Thyroid gland (tissue), 4 donors: ENCODE measurements at regions not wholly inside any gene's neighbourhood (a gene's known extent, or its start where the extent isn't known, plus 50 kb on each side); places are given as distances from the start of the nearest gene placed in this dataset.
"Not testable (repeated sequence)": the region's sequence is repeated elsewhere in the genome, so short reads cannot be mapped to it uniquely, and the experiment has no call there.

Source experiments
- POLR2A ChIP-seq, 2 donors: fragments of 450-650 bp; IDR thresholded peaks; one replicate each; pipeline ENCODE4 v1.6.1; 2017; ENCODE audit warnings: antibody characterized with exemption in 2 of 2, mild to moderate bottlenecking in 2 of 2, moderate library complexity in 1 of 2
- TF ChIP-seq, protein P1 (sequence below), 6 experiments: fragments of 200-600 bp in 3 of 6; fragments of 450-650 bp in 3 of 6; sonication (generic) in 3 of 6; IDR thresholded peaks; one replicate each; pipeline ENCODE4 v1.5.1; 2016 to 2019; ENCODE audit warnings: antibody characterized with exemption in 6 of 6, mild to moderate bottlenecking in 2 of 6, inconsistent platforms in 1 of 6, moderate library complexity in 1 of 6

GRCh38 chr2:34677591-34677990 lies 1078.5 kb upstream of the FAM98A start:
- TF ChIP-seq, protein P1, sequence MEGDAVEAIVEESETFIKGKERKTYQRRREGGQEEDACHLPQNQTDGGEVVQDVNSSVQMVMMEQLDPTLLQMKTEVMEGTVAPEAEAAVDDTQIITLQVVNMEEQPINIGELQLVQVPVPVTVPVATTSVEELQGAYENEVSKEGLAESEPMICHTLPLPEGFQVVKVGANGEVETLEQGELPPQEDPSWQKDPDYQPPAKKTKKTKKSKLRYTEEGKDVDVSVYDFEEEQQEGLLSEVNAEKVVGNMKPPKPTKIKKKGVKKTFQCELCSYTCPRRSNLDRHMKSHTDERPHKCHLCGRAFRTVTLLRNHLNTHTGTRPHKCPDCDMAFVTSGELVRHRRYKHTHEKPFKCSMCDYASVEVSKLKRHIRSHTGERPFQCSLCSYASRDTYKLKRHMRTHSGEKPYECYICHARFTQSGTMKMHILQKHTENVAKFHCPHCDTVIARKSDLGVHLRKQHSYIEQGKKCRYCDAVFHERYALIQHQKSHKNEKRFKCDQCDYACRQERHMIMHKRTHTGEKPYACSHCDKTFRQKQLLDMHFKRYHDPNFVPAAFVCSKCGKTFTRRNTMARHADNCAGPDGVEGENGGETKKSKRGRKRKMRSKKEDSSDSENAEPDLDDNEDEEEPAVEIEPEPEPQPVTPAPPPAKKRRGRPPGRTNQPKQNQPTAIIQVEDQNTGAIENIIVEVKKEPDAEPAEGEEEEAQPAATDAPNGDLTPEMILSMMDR (IDR thresholded peaks at IDR 0.05), result not testable (repeated sequence)
- not testable (repeated sequence) for TF ChIP-seq POLR2A (IDR thresholded peaks at IDR 0.05)
